GM10266 (cell line): ENCODE measurements at regions not wholly inside any gene's neighbourhood (a gene's known extent, or its start where the extent isn't known, plus 50 kb on each side); places are given as distances from the start of the nearest gene placed in this dataset.

Experiments used
- DNase-seq: peaks from one replicate; pipeline ENCODE4 v3.0.0; 2012; ENCODE audit errors: extremely low spot score
- TF ChIP-seq, protein P1 (sequence below): IDR thresholded peaks from 2 replicates; pipeline ENCODE4 v1.5.1; 2012; ENCODE audit warnings: mild to moderate bottlenecking, low read depth; ENCODE audit not compliant: control insufficient read depth, insufficient read depth; ENCODE audit errors: missing control alignments

GRCh38 chr12:91630083-91630482, 447.5 kb upstream of the DCN start:
- TF ChIP-seq, protein P1, sequence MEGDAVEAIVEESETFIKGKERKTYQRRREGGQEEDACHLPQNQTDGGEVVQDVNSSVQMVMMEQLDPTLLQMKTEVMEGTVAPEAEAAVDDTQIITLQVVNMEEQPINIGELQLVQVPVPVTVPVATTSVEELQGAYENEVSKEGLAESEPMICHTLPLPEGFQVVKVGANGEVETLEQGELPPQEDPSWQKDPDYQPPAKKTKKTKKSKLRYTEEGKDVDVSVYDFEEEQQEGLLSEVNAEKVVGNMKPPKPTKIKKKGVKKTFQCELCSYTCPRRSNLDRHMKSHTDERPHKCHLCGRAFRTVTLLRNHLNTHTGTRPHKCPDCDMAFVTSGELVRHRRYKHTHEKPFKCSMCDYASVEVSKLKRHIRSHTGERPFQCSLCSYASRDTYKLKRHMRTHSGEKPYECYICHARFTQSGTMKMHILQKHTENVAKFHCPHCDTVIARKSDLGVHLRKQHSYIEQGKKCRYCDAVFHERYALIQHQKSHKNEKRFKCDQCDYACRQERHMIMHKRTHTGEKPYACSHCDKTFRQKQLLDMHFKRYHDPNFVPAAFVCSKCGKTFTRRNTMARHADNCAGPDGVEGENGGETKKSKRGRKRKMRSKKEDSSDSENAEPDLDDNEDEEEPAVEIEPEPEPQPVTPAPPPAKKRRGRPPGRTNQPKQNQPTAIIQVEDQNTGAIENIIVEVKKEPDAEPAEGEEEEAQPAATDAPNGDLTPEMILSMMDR = no peak
- DNase-seq = no peak

DNA sequence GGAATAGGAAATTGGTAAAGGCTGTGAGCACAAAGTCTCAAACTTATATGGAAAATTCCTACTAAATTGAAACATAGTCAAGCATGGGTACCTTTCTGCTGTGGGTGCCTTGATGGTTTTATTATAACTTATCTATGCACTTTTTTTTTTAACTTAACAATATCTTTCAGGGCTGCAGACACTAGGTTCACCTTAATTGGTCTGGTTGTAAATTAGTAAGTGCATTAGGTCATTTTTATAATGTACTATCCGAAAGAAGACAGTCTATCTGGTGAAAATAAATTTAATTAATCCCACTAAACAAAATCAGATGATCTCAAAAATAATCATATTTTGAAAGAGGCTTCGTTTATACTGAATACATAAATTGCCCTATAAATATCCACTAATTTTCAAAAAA, 446.8 kb upstream of the DCN start:
- DNase-seq = no peak
- TF ChIP-seq, protein P1 = no peak

DNA sequence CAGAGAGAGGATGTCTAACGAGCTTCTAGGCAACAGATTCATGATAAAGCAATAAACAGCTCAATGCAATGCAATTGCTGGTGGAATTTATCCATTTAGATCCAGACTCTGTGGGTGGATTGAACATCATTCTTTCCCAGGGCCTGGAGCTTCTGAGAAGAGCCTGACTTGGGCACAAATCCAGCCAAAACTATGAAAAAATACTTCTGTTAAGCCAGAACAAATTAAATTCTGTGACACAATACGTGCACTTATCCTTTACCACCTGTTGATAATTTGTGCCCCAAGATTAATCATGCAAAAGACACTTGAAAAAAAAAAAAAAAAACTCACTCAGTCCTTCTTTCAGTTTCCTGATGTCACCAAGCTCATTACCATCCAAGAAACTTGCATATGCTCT, 446.0 kb upstream of the DCN start:
- no peak for DNase-seq
- TF ChIP-seq, protein P1 = no peak

DNA sequence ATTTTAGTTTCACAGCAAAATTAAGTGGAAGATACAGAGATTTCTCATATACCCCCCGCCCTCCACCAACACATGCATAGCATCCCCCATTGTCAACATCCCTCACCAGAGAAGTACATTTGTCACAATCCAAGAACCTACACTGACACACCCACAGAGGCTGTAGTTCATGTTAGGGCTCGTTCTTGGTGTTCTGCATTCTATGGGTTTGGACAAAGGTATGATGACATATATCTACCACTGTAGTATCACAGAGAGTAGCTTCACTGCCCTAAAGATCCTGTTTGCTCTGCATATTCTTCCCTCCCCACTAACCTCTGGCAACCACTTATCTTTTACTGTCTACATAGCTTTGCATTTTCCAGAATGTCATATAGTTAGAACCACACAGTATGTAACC, 444.6 kb upstream of the DCN start:
- no peak for DNase-seq

GRCh38 chr12:91622981-91623380, 440.4 kb upstream of the DCN start:
- TF ChIP-seq, protein P1 = no peak
- DNase-seq = no peak

More for the DNA sequence above, 444.6 kb upstream of the DCN start:
- TF ChIP-seq, protein P1 = no peak

DNA sequence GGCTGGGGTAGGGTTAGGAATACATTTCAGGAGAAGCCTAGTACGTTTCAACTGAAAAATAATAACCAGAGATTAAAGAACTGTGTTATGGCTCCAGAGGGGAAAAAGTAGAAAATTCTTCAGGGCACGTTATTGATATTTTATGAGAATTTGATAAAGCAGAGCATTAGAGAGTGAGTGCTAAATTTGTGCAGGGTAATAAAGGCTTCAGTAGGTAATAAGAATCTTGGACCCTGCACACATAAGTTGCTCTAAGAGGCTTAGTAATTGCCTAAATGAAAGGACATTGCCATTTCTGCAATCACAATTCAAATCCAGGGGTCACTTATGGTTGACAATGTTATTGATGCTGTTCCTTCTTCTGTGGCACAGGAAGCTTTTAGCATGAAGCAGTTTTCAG, 439.4 kb upstream of the DCN start:
- TF ChIP-seq, protein P1 = no peak
- DNase-seq = no peak

DNA sequence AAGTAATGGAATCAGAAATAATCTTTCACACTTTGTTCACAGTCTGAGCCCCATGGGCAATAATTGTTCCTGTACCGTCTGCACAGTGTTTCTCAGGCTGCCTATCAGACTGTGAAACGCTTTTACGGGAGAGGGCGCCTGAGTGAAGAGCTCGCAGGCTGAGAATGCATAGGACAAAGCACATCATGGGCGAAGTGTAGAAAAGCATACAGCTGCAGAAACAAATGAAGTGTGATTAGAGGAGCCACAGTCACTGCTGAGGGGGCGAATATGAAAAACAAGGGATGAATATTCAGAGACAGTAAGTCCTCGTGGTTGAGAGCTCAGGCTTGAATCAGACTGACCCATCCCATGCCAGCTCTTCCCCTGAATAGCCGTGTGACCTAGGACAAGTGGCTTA, 438.4 kb upstream of the DCN start:
- TF ChIP-seq, protein P1 = no peak
- DNase-seq = no peak
